Activated CD8-positive, alpha-beta memory T cell treated with anti-CD3 and anti-CD28 coated beads, Interleukin-2, amount 10 ng/mL, durations not matched to agents 7 days and 5 days (primary cell): ENCODE measurements at regions not wholly inside any gene's neighbourhood (a gene's known extent, or its start where the extent isn't known, plus 50 kb on each side); places are given as distances from the start of the nearest gene placed in this dataset.

ENCODE experiments used
- ATAC-seq: fragments of 150-1000 bp; cut with Tn5 transposase; one replicate; pipeline ENCODE4 v1.10.0; 2021; ENCODE audit warnings: moderate library complexity
- CTCF ChIA-PET: fragments of 350-600 bp; sonication (Branson Sonifier 250); formaldehyde crosslinking; loops from one replicate; lab custom pipeline; 2021; ENCODE audit warnings: antibody characterized with exemption; lab: Charles Lee
- DNase-seq: peaks from one replicate; pipeline ENCODE4 v3.0.0-alpha.2; 2020
- H3K27ac Mint-ChIP-seq: one replicate; pipeline ENCODE4 v1.8.0; 2021; ENCODE audit warnings: mild to moderate bottlenecking, mixed read lengths
- H3K27me3 Mint-ChIP-seq: one replicate; pipeline ENCODE4 v1.8.0; 2021; ENCODE audit warnings: mixed read lengths
- H3K36me3 Mint-ChIP-seq: one replicate; pipeline ENCODE4 v1.8.0; 2021; ENCODE audit warnings: mild to moderate bottlenecking, mixed read lengths
- H3K4me1 Mint-ChIP-seq: one replicate; pipeline ENCODE4 v1.8.0; 2021; ENCODE audit warnings: mixed read lengths
- H3K4me3 Mint-ChIP-seq: one replicate; pipeline ENCODE4 v1.8.0; 2021; ENCODE audit warnings: mild to moderate bottlenecking, moderate library complexity, mixed read lengths
- H3K9me3 Mint-ChIP-seq: one replicate; pipeline ENCODE4 v1.8.0; 2022; ENCODE audit warnings: low read depth, mixed read lengths

- H3K36me3 Mint-ChIP-seq = peaks cover 5% of the 10 kb centered on the region
- H3K9me3 Mint-ChIP-seq = no peaks in the 10 kb centered on the region
- peaks cover 85% of the 10 kb centered on the region for H3K4me1 Mint-ChIP-seq
- no peaks in the 10 kb centered on the region for H3K27me3 Mint-ChIP-seq
- H3K4me3 Mint-ChIP-seq = no peak overlapping the region
- DNase-seq = no peak
- H3K27ac Mint-ChIP-seq = no peak overlapping the region
- ATAC-seq = no peak
- CTCF ChIA-PET = interaction anchor here (0.6 to 12.1 kb wide), 8 partner anchors 10 to 898 kb away, joined by 3 to 436 read pairs (median 8); partner anchors contain the start of gene RASGRP1
Observed at GRCh38 chr15:38692789-38693062, 128.1 kb upstream of the RASGRP1 start.

- peak overlapping the region; percentile 94 for H3K27ac Mint-ChIP-seq
- CTCF ChIA-PET = interaction anchor here (0.8 to 9.2 kb wide), 15 partner anchors 9 to 254 kb away, joined by 3 to 207 read pairs (median 13); partner anchors contain the start of genes FAM98B and RASGRP1
- no peak for ATAC-seq
- peak overlapping the region; percentile 39 for H3K4me3 Mint-ChIP-seq
- peaks cover 84% of the 10 kb centered on the region for H3K4me1 Mint-ChIP-seq
- H3K36me3 Mint-ChIP-seq = peaks cover 17% of the 10 kb centered on the region
- no peaks in the 10 kb centered on the region for H3K27me3 Mint-ChIP-seq
- DNase-seq = no peak
- H3K9me3 Mint-ChIP-seq = no peaks in the 10 kb centered on the region
Observed at GRCh38 chr15:38695249-38696108, 130.9 kb upstream of the RASGRP1 start.

GRCh38 chr15:38696109-38696727 is 131.6 kb upstream of the RASGRP1 start:
- H3K9me3 Mint-ChIP-seq = no peaks in the 10 kb centered on the region
- H3K27ac Mint-ChIP-seq = peak overlapping the region; percentile 94
- H3K4me3 Mint-ChIP-seq = peak overlapping the region; percentile 86
- CTCF ChIA-PET = interaction anchor here (0.5 to 9.2 kb wide), 19 partner anchors 9 to 255 kb away, joined by 3 to 207 read pairs (median 7); partner anchors contain the start of genes FAM98B and RASGRP1
- DNase-seq = peak; percentile 95
- H3K4me1 Mint-ChIP-seq = peaks cover 78% of the 10 kb centered on the region
- H3K27me3 Mint-ChIP-seq = no peaks in the 10 kb centered on the region
- ATAC-seq = peak; percentile 93
- H3K36me3 Mint-ChIP-seq = peaks cover 17% of the 10 kb centered on the region

- Mint-ChIP-seq H3K27ac (peak overlapping the region; percentile 94), H3K36me3 (peaks cover 20% of the 10 kb centered on the region), H3K9me3 (no peaks in the 10 kb centered on the region), H3K4me1 (peaks cover 75% of the 10 kb centered on the region), H3K27me3 (no peaks in the 10 kb centered on the region), H3K4me3 (peak overlapping the region; percentile 86)
- DNase-seq (no peak), ATAC-seq (peak; percentile 4)
- CTCF ChIA-PET = interaction anchor here (0.5 to 9.2 kb wide), 21 partner anchors 10 to 255 kb away, joined by 3 to 207 read pairs (median 8); partner anchors contain the start of genes FAM98B and RASGRP1
Observed at GRCh38 chr15:38696790-38697495, 132.3 kb upstream of the RASGRP1 start.

GRCh38 chr15:38698254-38698653 is 133.6 kb upstream of the RASGRP1 start:
- H3K27me3 Mint-ChIP-seq = no peaks in the 10 kb centered on the region
- H3K4me1 Mint-ChIP-seq = peaks cover 68% of the 10 kb centered on the region
- peaks cover 22% of the 10 kb centered on the region for H3K36me3 Mint-ChIP-seq
- DNase-seq (peak; percentile 69), ATAC-seq (no peak)
- H3K9me3 Mint-ChIP-seq = no peaks in the 10 kb centered on the region
- peak overlapping the region; percentile 94 for H3K27ac Mint-ChIP-seq
- peak overlapping the region; percentile 86 for H3K4me3 Mint-ChIP-seq
- CTCF ChIA-PET = interaction anchor here (0.7 to 9.2 kb wide), 20 partner anchors 9 to 879 kb away, joined by 3 to 207 read pairs (median 13); partner anchors contain the start of genes FAM98B and RASGRP1

- peak; percentile 89 for DNase-seq
- CTCF ChIA-PET = interaction anchor here (0.5 to 9.2 kb wide), 50 partner anchors 7 to 1075 kb away, joined by 3 to 207 read pairs (median 5); partner anchors contain the start of genes FAM98B and RASGRP1
- Mint-ChIP-seq H3K36me3 (peaks cover 19% of the 10 kb centered on the region), H3K27ac (peak overlapping the region; percentile 84), H3K4me3 (peak overlapping the region; percentile 86), H3K4me1 (peaks cover 69% of the 10 kb centered on the region), H3K27me3 (no peaks in the 10 kb centered on the region), H3K9me3 (no peaks in the 10 kb centered on the region)
- peak; percentile 35 for ATAC-seq
Observed at GRCh38 chr15:38699633-38700230, 135.1 kb upstream of the RASGRP1 start.

GRCh38 chr15:38701149-38701548 is 136.5 kb upstream of the RASGRP1 start:
- H3K4me3 Mint-ChIP-seq = no peak overlapping the region
- no peak for ATAC-seq
- no peaks in the 10 kb centered on the region for H3K27me3 Mint-ChIP-seq

GRCh38 chr15:38702178-38702912 is 137.7 kb upstream of the RASGRP1 start:
- Mint-ChIP-seq H3K36me3 (peaks cover 17% of the 10 kb centered on the region), H3K27me3 (no peaks in the 10 kb centered on the region), H3K4me1 (peaks cover 58% of the 10 kb centered on the region), H3K4me3 (no peak overlapping the region), H3K9me3 (no peaks in the 10 kb centered on the region), H3K27ac (no peak overlapping the region)
- ATAC-seq = no peak
- CTCF ChIA-PET = interaction anchor here (0.9 to 9.2 kb wide), 4 partner anchors 11 to 261 kb away, joined by 3 to 143 read pairs (median 8); no protein-coding TSS in a partner anchor
- no peak for DNase-seq

More at GRCh38 chr15:38701149-38701548, 136.5 kb upstream of the RASGRP1 start:
- no peak for DNase-seq
- CTCF ChIA-PET = interaction anchor here (1.0 to 9.2 kb wide), 4 partner anchors 10 to 260 kb away, joined by 4 to 143 read pairs (median 8); no protein-coding TSS in a partner anchor
- Mint-ChIP-seq H3K36me3 (peaks cover 19% of the 10 kb centered on the region), H3K27ac (no peak overlapping the region), H3K9me3 (no peaks in the 10 kb centered on the region), H3K4me1 (peaks cover 68% of the 10 kb centered on the region)

GRCh38 chr15:38705436-38706219 is 141.0 kb upstream of the RASGRP1 start:
- DNase-seq = no peak
- CTCF ChIA-PET = interaction anchor here (1.0 to 5.0 kb wide), 3 partner anchors 8 to 874 kb away, joined by 3 to 42 read pairs (median 28); no protein-coding TSS in a partner anchor
- H3K27ac Mint-ChIP-seq = no peak overlapping the region
- H3K4me1 Mint-ChIP-seq = peaks cover 29% of the 10 kb centered on the region
- H3K4me3 Mint-ChIP-seq = no peak overlapping the region
- H3K36me3 Mint-ChIP-seq = peaks cover 9% of the 10 kb centered on the region
- H3K27me3 Mint-ChIP-seq = no peaks in the 10 kb centered on the region
- ATAC-seq = no peak
- no peaks in the 10 kb centered on the region for H3K9me3 Mint-ChIP-seq

GRCh38 chr15:38706956-38707355 is 142.3 kb upstream of the RASGRP1 start:
- Mint-ChIP-seq H3K9me3 (no peaks in the 10 kb centered on the region), H3K4me3 (no peak overlapping the region), H3K27me3 (no peaks in the 10 kb centered on the region), H3K36me3 (peaks cover 11% of the 10 kb centered on the region), H3K4me1 (peaks cover 27% of the 10 kb centered on the region), H3K27ac (no peak overlapping the region)
- DNase-seq = no peak
- CTCF ChIA-PET = interaction anchor here (1.0 to 5.0 kb wide), 13 partner anchors 9 to 873 kb away, joined by 3 to 42 read pairs (median 4); no protein-coding TSS in a partner anchor
- ATAC-seq = no peak
